Germinal center (tissue), 1 donor: ENCODE measurements at regions not wholly inside any gene's neighbourhood (a gene's known extent, or its start where the extent isn't known, plus 50 kb on each side); places are given as distances from the start of the nearest gene placed in this dataset.

Experiments
- DNase-seq: peaks from one replicate; pipeline ENCODE4 v3.0.0; 2012; ENCODE audit warnings: mixed read lengths, low spot score

- no peak for DNase-seq
These were observed 272.4 kb upstream of the MYO3A start for GRCh38 chr10:25661632-25662031.

- no peak for DNase-seq
These were observed 267.8 kb upstream of the MYO3A start for GRCh38 chr10:25666276-25666675.

- DNase-seq, result no peak
These were observed 258.8 kb upstream of the MYO3A start for GRCh38 chr10:25675204-25675603.

- DNase-seq, result no peak
These were observed 258.4 kb upstream of the MYO3A start for GRCh38 chr10:25675615-25676014.

- DNase-seq, result no peak
These were observed 255.8 kb upstream of the MYO3A start for GRCh38 chr10:25678220-25678619.

GRCh38 chr10:25678666-25679065, 255.4 kb upstream of the MYO3A start:
- no peak for DNase-seq

GRCh38 chr10:25682203-25682851, 251.7 kb upstream of the MYO3A start:
- DNase-seq, result no peak

- DNase-seq, result no peak
These were observed 250.7 kb upstream of the MYO3A start for GRCh38 chr10:25683344-25683743.

- no peak for DNase-seq
These were observed 246.5 kb upstream of the MYO3A start for GRCh38 chr10:25687521-25687920.

GRCh38 chr10:25689346-25690100, 244.5 kb upstream of the MYO3A start:
- no peak for DNase-seq

- no peak for DNase-seq
These were observed 241.3 kb upstream of the MYO3A start for GRCh38 chr10:25692761-25693160.

- no peak for DNase-seq
These were observed 239.7 kb upstream of the MYO3A start for GRCh38 chr10:25694206-25694933.

GRCh38 chr10:25694971-25695370, 239.1 kb upstream of the MYO3A start:
- DNase-seq, result no peak

- no peak for DNase-seq
These were observed 238.4 kb upstream of the MYO3A start for GRCh38 chr10:25695586-25695985.

GRCh38 chr10:25696013-25696708, 237.9 kb upstream of the MYO3A start:
- no peak for DNase-seq

- DNase-seq, result no peak
These were observed 236.6 kb upstream of the MYO3A start for GRCh38 chr10:25697412-25697811.

- DNase-seq, result no peak
These were observed 235.4 kb upstream of the MYO3A start for GRCh38 chr10:25698638-25699037.

GRCh38 chr10:25699631-25700030, 234.4 kb upstream of the MYO3A start:
- no peak for DNase-seq

GRCh38 chr10:25701652-25702051, 232.4 kb upstream of the MYO3A start:
- DNase-seq, result no peak

GRCh38 chr10:25704622-25705021, 229.4 kb upstream of the MYO3A start:
- no peak for DNase-seq

GRCh38 chr10:25707572-25707971, 226.5 kb upstream of the MYO3A start:
- no peak for DNase-seq

- DNase-seq, result no peak
These were observed 225.9 kb upstream of the MYO3A start for GRCh38 chr10:25707976-25708671.
